Sigmoid colon (tissue), 4 donors: ENCODE measurements at regions not wholly inside any gene's neighbourhood (a gene's known extent, or its start where the extent isn't known, plus 50 kb on each side); places are given as distances from the start of the nearest gene placed in this dataset.

Source experiments
- CTCF ChIP-seq, 4 experiments: fragments of 450-650 bp in 3 of 4; fragments of 200-600 bp in 1 of 4; IDR thresholded peaks; one replicate each; pipeline ENCODE4 v1.5.1; 2016 to 2019; ENCODE audit warnings: antibody characterized with exemption in 4 of 4, mild to moderate bottlenecking in 3 of 4, moderate library complexity in 2 of 4
- EP300 ChIP-seq, 4 donors: sonication (generic); formaldehyde crosslinking; IDR thresholded peaks; one replicate each; pipeline ENCODE4 v1.6.1; 2017; ENCODE audit warnings: antibody characterized with exemption in 4 of 4
- POLR2A ChIP-seq, 2 donors: fragments of 450-650 bp; IDR thresholded peaks; one replicate each; pipeline ENCODE4 v1.6.1; 2016; ENCODE audit warnings: antibody characterized with exemption in 2 of 2, mild to moderate bottlenecking in 2 of 2, moderate library complexity in 2 of 2
- POLR2AphosphoS5 ChIP-seq, 4 donors: sonication (generic); formaldehyde crosslinking; IDR thresholded peaks; one replicate each; pipeline ENCODE4 v1.6.1; 2017; ENCODE audit warnings: antibody characterized with exemption in 4 of 4

- no peak for TF ChIP-seq CTCF (IDR thresholded peaks at IDR 0.05)
- TF ChIP-seq POLR2AphosphoS5 (IDR thresholded peaks at IDR 0.05), result no peak
- TF ChIP-seq POLR2A (IDR thresholded peaks at IDR 0.05), result no peak
- TF ChIP-seq EP300 (IDR thresholded peaks at IDR 0.05), result no peak
These were observed 274.5 kb downstream of the DSEL start for GRCh38 chr18:67242001-67242400.
